ENCODE measurements at regions not wholly inside any gene's neighbourhood (a gene's known extent, or its start where the extent isn't known, plus 50 kb on each side); places are given as distances from the start of the nearest gene placed in this dataset.

DNA sequence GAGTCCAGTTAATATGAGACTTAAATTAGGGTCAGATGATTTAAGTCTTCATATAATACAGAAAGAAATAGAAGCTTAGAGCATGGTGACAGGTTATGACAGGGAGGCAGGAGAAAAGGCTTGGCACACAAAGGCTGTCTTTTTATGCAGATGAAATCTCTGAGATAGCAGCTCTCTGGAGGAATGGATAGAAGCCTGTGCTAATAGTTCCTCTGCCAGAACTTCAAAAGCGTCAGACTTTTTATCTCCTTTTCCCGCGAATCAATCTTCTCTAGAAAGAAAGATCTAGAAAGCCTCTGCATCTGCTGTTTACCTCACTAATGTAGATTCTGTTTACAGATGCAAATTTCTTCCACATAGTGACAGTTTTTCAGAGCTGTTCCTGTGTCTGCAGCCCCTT, 1106.2 kb downstream of the XPNPEP1 start:
- H3K4me2 ChIP-seq (ENCODE audit: low read length): no peak overlapping the region
- CTCF ChIA-PET: no interaction called here
- ATAC-seq (no peak), DNase-seq (ENCODE audit: low read depth, low spot score) (no peak)
- H3K9me2 ChIP-seq (ENCODE audit: insufficient read depth): no peaks in the 10 kb centered on the region
- no peak overlapping the region for H3K9ac ChIP-seq (ENCODE audit: low read length)
- no peak overlapping the region for H2AFZ ChIP-seq (ENCODE audit: low read depth, low read length, poor library complexity, severe bottlenecking)
- no peak overlapping the region for H3K27ac ChIP-seq (ENCODE audit: low read depth, low read length)
- no peaks in the 10 kb centered on the region for H4K20me1 ChIP-seq (ENCODE audit: insufficient read depth)
- H3K4me1 ChIP-seq (ENCODE audit: control insufficient read depth in 1 of 2, insufficient read depth in 2 of 2, low read length in 2 of 2): no peaks in the 10 kb centered on the region
- RAD21 ChIA-PET (ENCODE audit: low non-redundant PET in 1 of 2, low total read pairs in 2 of 2, uncharacterized antibody in 2 of 2, unreplicated experiment in 2 of 2): no interaction called here
- no peaks in the 10 kb centered on the region for H3K27me3 ChIP-seq (ENCODE audit: insufficient read depth, low read length)
- intact Hi-C loops (cut with micrococcal nuclease): no loop called here
- no peak overlapping the region for H3K4me3 ChIP-seq (replicated peaks in 1 of 2; ENCODE audit: low read depth in 1 of 2, low read length in 2 of 2)
- BruUV-seq (replicated peaks): no TSS peak
- peaks cover 14 to 42% of the 10 kb centered on the region in 2 experiments; a peak in 2 of 4 replicates for H3K9me3 ChIP-seq (ENCODE audit: control insufficient read depth in 1 of 2, insufficient read depth in 1 of 2, low read depth in 1 of 2, low read length in 2 of 2)
- no peaks in the 10 kb centered on the region for H3K79me2 ChIP-seq (ENCODE audit: insufficient read depth, low read length)
- H3K36me3 ChIP-seq (ENCODE audit: control insufficient read depth in 1 of 2, insufficient read depth in 2 of 2, low read length in 2 of 2): no peaks in the 10 kb centered on the region
- TF ChIP-seq SRF (IDR thresholded peaks at IDR 0.05; ENCODE audit: low read depth): no peak
- TF ChIP-seq, protein P1, sequence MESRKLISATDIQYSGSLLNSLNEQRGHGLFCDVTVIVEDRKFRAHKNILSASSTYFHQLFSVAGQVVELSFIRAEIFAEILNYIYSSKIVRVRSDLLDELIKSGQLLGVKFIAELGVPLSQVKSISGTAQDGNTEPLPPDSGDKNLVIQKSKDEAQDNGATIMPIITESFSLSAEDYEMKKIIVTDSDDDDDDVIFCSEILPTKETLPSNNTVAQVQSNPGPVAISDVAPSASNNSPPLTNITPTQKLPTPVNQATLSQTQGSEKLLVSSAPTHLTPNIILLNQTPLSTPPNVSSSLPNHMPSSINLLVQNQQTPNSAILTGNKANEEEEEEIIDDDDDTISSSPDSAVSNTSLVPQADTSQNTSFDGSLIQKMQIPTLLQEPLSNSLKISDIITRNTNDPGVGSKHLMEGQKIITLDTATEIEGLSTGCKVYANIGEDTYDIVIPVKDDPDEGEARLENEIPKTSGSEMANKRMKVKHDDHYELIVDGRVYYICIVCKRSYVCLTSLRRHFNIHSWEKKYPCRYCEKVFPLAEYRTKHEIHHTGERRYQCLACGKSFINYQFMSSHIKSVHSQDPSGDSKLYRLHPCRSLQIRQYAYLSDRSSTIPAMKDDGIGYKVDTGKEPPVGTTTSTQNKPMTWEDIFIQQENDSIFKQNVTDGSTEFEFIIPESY (IDR thresholded peaks at IDR 0.05; ENCODE audit: extremely low read depth, insufficient replicate concordance, low read length): no peak
- TF ChIP-seq EZH2 (IDR thresholded peaks at IDR 0.05): no peak
- TF ChIP-seq, protein P2, sequence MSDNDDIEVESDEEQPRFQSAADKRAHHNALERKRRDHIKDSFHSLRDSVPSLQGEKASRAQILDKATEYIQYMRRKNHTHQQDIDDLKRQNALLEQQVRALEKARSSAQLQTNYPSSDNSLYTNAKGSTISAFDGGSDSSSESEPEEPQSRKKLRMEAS (IDR thresholded peaks at IDR 0.05): no peak
- TF ChIP-seq, protein P3, sequence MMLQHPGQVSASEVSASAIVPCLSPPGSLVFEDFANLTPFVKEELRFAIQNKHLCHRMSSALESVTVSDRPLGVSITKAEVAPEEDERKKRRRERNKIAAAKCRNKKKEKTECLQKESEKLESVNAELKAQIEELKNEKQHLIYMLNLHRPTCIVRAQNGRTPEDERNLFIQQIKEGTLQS (IDR thresholded peaks at IDR 0.05): no peak
- no peak for TF ChIP-seq SIN3A (IDR thresholded peaks at IDR 0.05; ENCODE audit: low read depth)
- TF ChIP-seq, protein P4, sequence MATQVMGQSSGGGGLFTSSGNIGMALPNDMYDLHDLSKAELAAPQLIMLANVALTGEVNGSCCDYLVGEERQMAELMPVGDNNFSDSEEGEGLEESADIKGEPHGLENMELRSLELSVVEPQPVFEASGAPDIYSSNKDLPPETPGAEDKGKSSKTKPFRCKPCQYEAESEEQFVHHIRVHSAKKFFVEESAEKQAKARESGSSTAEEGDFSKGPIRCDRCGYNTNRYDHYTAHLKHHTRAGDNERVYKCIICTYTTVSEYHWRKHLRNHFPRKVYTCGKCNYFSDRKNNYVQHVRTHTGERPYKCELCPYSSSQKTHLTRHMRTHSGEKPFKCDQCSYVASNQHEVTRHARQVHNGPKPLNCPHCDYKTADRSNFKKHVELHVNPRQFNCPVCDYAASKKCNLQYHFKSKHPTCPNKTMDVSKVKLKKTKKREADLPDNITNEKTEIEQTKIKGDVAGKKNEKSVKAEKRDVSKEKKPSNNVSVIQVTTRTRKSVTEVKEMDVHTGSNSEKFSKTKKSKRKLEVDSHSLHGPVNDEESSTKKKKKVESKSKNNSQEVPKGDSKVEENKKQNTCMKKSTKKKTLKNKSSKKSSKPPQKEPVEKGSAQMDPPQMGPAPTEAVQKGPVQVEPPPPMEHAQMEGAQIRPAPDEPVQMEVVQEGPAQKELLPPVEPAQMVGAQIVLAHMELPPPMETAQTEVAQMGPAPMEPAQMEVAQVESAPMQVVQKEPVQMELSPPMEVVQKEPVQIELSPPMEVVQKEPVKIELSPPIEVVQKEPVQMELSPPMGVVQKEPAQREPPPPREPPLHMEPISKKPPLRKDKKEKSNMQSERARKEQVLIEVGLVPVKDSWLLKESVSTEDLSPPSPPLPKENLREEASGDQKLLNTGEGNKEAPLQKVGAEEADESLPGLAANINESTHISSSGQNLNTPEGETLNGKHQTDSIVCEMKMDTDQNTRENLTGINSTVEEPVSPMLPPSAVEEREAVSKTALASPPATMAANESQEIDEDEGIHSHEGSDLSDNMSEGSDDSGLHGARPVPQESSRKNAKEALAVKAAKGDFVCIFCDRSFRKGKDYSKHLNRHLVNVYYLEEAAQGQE (IDR thresholded peaks at IDR 0.05; ENCODE audit: low read depth): no peak
- no peak for TF ChIP-seq CEBPB (IDR thresholded peaks at IDR 0.05; ENCODE audit: low read depth)
- POLR2A ChIA-PET: no interaction called here

Measured in HCT116 (cell line).